T-helper 2 cell (primary cell): ENCODE measurements at regions not wholly inside any gene's neighbourhood (a gene's known extent, or its start where the extent isn't known, plus 50 kb on each side); places are given as distances from the start of the nearest gene placed in this dataset.
A peak's percentile ranks its signal among the peaks of the same experiment; 100 is the strongest.
"Not testable (repeated sequence)": the region's sequence is repeated elsewhere in the genome, so short reads cannot be mapped to it uniquely, and the experiment has no call there.

Experiments used
- DNase-seq, 5 experiments: peaks; one replicate each; pipeline versions ENCODE4 v3.0.0 to v3.0.0-alpha.2; 2012 to 2022

GRCh38 chr1:45258059-45258650 is 51.8 kb upstream of the ZSWIM5 start:
- DNase-seq = no peak

- DNase-seq = no peak
Measured at GRCh38 chr1:45259053-45259452, 52.6 kb upstream of the ZSWIM5 start.

GRCh38 chr1:45260244-45260643 is 53.8 kb upstream of the ZSWIM5 start:
- no peak for DNase-seq

GRCh38 chr1:45263132-45263531 is 56.7 kb upstream of the ZSWIM5 start:
- DNase-seq = no peak

GRCh38 chr1:45265244-45265643 is 58.8 kb upstream of the ZSWIM5 start:
- DNase-seq = no peak

- DNase-seq = peak in 1 of 5 experiments; percentile 15
Measured at GRCh38 chr1:45266151-45266801, 59.9 kb upstream of the ZSWIM5 start.

GRCh38 chr1:45268310-45268709 is 58.4 kb upstream of the HPDL start:
- DNase-seq = not testable (repeated sequence)

GRCh38 chr1:45272267-45272666 is 54.4 kb upstream of the HPDL start:
- not testable (repeated sequence) for DNase-seq

- DNase-seq = no peak
Measured at GRCh38 chr1:45272913-45273371, 53.8 kb upstream of the HPDL start.

- no peak for DNase-seq
Measured at GRCh38 chr1:45275054-45275453, 51.6 kb upstream of the HPDL start.
